Cardiac septum (tissue), 1 donor: ENCODE measurements at regions not wholly inside any gene's neighbourhood (a gene's known extent, or its start where the extent isn't known, plus 50 kb on each side); places are given as distances from the start of the nearest gene placed in this dataset.

Experiments used
- DNase-seq: peaks from one replicate; pipeline ENCODE4 v3.0.0-alpha.2; 2020; ENCODE audit warnings: low spot score
- intact Hi-C: fragments of 100-400 bp; cut with DNase I; formaldehyde crosslinking; loops from one replicate; pipeline ENCODE4 v1.14.0; 2022
- donor health status: DM: no; HTN: no; CAD: no.

DNA sequence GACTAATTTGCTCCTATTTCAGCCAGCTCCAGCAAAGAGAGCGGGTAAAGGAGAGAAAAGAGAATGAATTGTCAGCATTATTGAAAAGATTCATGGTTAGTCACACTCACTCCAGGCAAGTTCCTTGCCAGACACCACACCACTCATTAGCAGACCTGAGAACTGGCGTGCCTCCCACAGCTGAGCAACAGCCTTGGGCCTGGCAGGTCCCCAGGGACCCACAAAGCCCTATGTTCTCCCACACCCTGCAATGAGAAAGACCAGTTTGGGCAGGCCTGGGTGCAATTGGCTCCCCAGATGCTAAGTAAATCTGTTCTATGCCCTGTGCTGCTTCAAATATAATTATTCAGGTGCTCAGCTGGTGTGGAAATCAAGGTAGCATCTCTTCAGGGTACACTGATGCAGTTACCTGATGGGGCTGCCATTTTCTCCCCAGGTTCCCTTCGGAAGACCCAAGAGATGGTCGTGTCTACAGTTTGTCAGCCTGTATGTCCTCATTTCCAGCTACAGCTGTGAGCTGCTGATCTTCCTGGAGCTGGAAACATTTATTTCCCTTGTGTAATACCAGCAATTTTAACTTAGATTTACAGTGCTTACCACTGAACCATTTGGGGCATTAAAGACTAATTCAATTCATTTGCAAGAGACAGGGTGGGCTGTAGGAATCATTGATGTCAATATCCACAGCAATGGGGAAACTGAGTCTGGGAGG lies 405.0 kb downstream of the COG6 start:
- intact Hi-C loops, result loop anchor here (10.0 kb wide), 1 partner anchor 116 kb away; no protein-coding TSS in a partner anchor
- DNase-seq, result no peak

DNA sequence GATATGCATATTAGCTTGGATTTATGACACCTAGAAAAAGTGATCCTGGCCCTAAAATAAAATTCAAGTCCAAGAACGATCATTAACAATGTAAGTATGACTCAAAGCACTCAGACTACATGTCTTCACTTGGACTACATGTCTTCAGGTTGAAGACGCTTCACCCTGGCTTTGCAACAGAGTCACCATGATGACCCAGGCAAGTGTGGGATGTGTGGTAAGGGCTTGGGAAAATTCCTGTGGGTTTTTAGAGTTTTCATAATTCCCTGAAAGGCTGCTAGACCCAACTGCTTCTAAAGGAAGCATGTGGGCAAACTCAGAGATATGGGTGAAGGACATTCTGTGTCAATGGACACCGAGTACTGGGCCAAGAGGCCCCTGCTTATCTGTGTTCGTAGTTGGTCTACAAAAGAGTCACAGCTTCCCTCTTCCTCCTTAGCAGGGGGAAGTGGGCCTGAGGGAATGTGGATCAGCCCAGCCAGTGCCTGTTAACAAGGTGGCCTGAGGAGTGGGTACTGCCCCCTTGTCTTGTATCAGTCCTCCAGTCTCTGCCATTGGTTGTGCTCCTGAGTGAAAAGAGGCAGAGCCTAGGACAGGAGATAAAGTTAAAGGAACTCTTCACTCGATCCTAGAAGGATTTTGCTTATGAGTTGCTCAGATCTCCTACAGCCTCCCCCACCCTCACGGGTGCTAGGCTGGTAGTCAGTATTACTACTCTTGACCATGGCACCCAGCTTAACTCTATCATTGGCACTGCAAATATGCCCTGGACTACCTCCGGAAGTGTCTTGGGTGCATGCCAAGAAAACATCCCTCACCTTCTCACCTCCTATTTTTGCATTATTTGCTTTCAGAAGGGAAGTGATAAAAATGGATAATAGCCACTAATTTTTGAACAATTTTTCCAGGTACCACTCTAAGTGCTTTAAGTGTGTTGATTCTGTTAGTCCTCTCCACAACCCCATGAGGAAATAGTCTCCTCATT lies 406.3 kb downstream of the COG6 start:
- intact Hi-C loops, result loop anchor here (10.0 kb wide), 1 partner anchor 117 kb away; no protein-coding TSS in a partner anchor
- no peak for DNase-seq

- intact Hi-C loops, result loop anchor here (10.0 kb wide), 1 partner anchor 118 kb away; no protein-coding TSS in a partner anchor
- no peak for DNase-seq
Observed at GRCh38 chr13:40063278-40063698, 407.8 kb downstream of the COG6 start.

- intact Hi-C loops, result loop anchor here (10.0 kb wide), 1 partner anchor 119 kb away; no protein-coding TSS in a partner anchor
- no peak for DNase-seq
Observed at GRCh38 chr13:40063703-40064102, 408.2 kb downstream of the COG6 start.

DNA sequence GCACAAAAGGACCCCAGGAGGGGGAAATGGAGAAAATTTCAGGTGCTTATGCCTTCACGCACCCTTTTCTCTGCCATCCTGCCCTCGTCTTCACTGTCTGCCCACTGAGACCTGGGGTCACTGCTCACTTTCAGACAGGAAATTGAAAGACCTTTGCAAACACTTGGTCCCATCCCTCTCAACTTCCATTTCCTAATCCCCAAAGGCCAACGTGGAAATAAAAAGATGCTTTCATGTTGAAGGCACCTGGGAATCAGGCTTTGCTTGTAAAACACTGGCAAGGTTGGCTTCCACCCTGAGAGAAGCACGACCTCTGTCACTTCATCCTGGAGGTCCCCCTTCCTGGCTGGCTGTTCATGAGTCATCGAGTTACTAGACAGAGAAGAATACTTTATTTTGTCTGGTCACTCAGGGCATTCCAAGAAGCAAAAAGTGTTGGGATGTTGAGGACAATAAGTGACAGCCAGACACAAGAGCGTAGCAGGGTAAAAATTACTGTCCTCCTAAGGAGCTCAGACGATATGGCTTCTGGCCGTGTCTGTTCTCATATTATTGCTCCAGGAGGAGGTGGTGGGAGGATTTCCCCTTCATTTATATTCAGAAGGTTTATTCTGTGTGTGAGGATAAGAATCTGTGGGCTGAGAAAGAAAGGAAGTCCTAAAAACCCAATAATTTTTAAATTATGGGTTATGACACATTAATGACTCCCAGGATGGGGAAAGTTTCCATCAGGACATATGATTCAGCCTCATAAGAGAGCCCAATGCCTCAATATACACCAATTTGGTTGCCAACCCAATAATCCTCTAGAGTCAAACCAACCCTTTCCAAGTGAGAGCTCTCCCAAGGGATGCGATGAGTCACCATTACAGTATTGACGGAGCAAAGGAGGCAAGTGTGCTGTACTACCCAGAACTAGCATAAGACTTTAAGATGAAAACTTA lies 409.0 kb downstream of the COG6 start:
- no peak for DNase-seq
- intact Hi-C loops, result loop anchor here (10.0 kb wide), 1 partner anchor 120 kb away; no protein-coding TSS in a partner anchor

- peak; percentile 83 for DNase-seq
- intact Hi-C loops, result loop anchor here (2.0 to 10.0 kb wide), 2 partner anchors 125 to 613 kb away; no protein-coding TSS in a partner anchor
Observed at GRCh38 chr13:40069173-40070044, 413.9 kb downstream of the COG6 start.

- intact Hi-C loops, result loop anchor here (2.0 kb wide), 1 partner anchor 612 kb away; no protein-coding TSS in a partner anchor
Observed at GRCh38 chr13:40070357-40070756, 414.9 kb downstream of the COG6 start.

GRCh38 chr13:40072663-40073120 lies 417.2 kb downstream of the COG6 start:
- intact Hi-C loops, result no loop called here
- DNase-seq, result no peak

More at GRCh38 chr13:40070357-40070756, 414.9 kb downstream of the COG6 start:
- no peak for DNase-seq

- intact Hi-C loops, result no loop called here
- DNase-seq, result no peak
Observed at GRCh38 chr13:40074338-40074737, 418.9 kb downstream of the COG6 start.

DNA sequence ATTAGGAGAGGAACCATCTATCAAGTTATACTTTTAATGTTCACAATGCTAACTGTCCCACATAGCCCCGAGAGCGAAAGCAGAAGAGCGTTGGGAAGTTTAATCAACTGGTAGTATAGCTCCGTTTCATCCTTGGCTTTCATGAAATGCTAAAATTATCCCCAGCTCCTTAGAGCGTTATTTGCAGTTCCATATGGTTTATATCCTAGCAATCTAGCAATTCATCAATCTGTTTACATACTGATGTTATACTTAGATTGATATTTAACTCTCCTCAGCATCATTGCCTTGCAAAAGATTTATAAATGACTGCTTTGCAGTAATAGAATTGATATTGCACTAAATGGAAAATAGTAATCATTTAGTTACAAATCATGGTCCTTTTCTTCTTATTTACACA lies 419.8 kb downstream of the COG6 start:
- intact Hi-C loops, result no loop called here

GRCh38 chr13:40076765-40077362 lies 421.4 kb downstream of the COG6 start:
- intact Hi-C loops, result no loop called here
- DNase-seq, result no peak

More for the DNA sequence above, 419.8 kb downstream of the COG6 start:
- no peak for DNase-seq

GRCh38 chr13:40077396-40078027 lies 422.1 kb downstream of the COG6 start:
- intact Hi-C loops, result no loop called here

DNA sequence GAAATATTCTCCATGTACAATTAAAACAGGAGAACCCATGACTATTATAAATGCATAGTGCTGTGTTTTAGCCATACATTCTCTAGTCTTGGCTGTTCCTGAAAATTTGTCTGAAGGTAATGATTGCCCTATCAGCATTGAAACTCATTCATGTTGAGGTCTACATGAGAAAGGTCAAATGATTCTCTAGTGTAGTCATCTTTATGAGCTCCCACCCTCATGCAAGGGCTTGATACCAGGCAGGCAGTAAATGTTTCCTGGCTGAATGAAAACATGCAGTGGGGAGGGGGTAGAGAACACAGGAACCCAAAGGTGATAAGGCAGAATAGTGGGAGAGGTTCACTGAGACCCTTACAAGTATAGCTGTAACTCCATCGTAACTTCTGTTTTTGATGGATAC lies 424.3 kb downstream of the COG6 start:
- intact Hi-C loops, result no loop called here
- no peak for DNase-seq

More at GRCh38 chr13:40077396-40078027, 422.1 kb downstream of the COG6 start:
- no peak for DNase-seq

- intact Hi-C loops, result no loop called here
Observed at GRCh38 chr13:40080676-40081075, 425.2 kb downstream of the COG6 start.

GRCh38 chr13:40082639-40083038 lies 427.2 kb downstream of the COG6 start:
- no peak for DNase-seq
- intact Hi-C loops, result no loop called here

More at GRCh38 chr13:40080676-40081075, 425.2 kb downstream of the COG6 start:
- DNase-seq, result no peak

- intact Hi-C loops, result no loop called here
- no peak for DNase-seq
Observed at GRCh38 chr13:40083841-40084240, 428.4 kb downstream of the COG6 start.

GRCh38 chr13:40084934-40085333 lies 429.5 kb downstream of the COG6 start:
- intact Hi-C loops, result no loop called here
- DNase-seq, result no peak
